ENCODE measurements at regions not wholly inside any gene's neighbourhood (a gene's known extent, or its start where the extent isn't known, plus 50 kb on each side); places are given as distances from the start of the nearest gene placed in this dataset.
A peak's percentile ranks its signal among the peaks of the same experiment; 100 is the strongest.

GRCh38 chr5:36370073-36370472 is 68.4 kb upstream of the RANBP3L start:
- no peak overlapping the region for H3K4me3 ChIP-seq (ENCODE audit: low read depth, low read length)
- TF ChIP-seq CTCF (IDR thresholded peaks at IDR 0.05; ENCODE audit: insufficient read depth, low read length, poor library complexity, severe bottlenecking), result no peak
- H3K27me3 ChIP-seq (ENCODE audit: control insufficient read depth, insufficient read depth, low read length), result no peaks in the 10 kb centered on the region
- H3K36me3 ChIP-seq (ENCODE audit: control insufficient read depth, insufficient read depth, low read length), result no peaks in the 10 kb centered on the region
- DNase-seq (ENCODE audit: low read depth), result no peak

GRCh38 chr5:36371366-36371765 is 69.7 kb upstream of the RANBP3L start:
- no peak for TF ChIP-seq CTCF (IDR thresholded peaks at IDR 0.05; ENCODE audit: insufficient read depth, low read length, poor library complexity, severe bottlenecking)
- H3K4me3 ChIP-seq (ENCODE audit: low read depth, low read length), result no peak overlapping the region
- DNase-seq (ENCODE audit: low read depth), result no peak
- no peaks in the 10 kb centered on the region for H3K27me3 ChIP-seq (ENCODE audit: control insufficient read depth, insufficient read depth, low read length)
- no peaks in the 10 kb centered on the region for H3K36me3 ChIP-seq (ENCODE audit: control insufficient read depth, insufficient read depth, low read length)

- no peak overlapping the region for H3K4me3 ChIP-seq (ENCODE audit: low read depth, low read length)
- H3K36me3 ChIP-seq (ENCODE audit: control insufficient read depth, insufficient read depth, low read length), result no peaks in the 10 kb centered on the region
- no peak for TF ChIP-seq CTCF (IDR thresholded peaks at IDR 0.05; ENCODE audit: insufficient read depth, low read length, poor library complexity, severe bottlenecking)
- no peaks in the 10 kb centered on the region for H3K27me3 ChIP-seq (ENCODE audit: control insufficient read depth, insufficient read depth, low read length)
- peak; percentile 9 for DNase-seq (ENCODE audit: low read depth)
These were observed 71.9 kb upstream of the RANBP3L start for GRCh38 chr5:36373527-36374086.

DNA sequence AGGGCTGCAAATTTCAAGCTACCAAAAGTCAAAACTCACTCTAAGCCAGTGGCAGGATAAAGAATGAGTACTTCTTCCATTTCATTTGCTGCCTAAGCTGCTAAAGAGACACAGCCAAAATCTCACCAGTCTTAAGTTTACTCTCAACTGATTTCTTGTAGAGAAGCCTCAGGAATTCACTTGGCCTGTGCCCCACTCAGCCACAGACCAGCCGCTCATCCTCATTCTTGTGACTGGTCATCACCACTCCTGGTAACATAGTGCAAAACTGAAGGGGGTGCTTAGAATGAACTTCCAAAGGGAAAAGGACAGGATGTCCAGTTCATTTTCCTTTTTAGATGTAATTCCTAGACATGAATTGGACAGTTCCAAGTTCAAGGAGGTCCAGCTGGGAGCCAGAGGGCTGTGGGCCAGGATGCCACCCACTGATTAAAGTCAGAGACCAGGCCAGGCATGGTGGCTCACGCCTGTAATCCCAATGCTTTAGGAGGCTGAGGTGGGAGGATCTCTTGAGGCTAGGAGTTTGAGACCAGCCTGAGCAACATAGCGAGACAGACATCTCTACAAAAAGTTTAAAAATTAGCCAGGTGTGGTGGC is 72.7 kb upstream of the RANBP3L start:
- no peaks in the 10 kb centered on the region for H3K36me3 ChIP-seq (ENCODE audit: control insufficient read depth, insufficient read depth, low read length)
- no peaks in the 10 kb centered on the region for H3K27me3 ChIP-seq (ENCODE audit: control insufficient read depth, insufficient read depth, low read length)
- no peak overlapping the region for H3K4me3 ChIP-seq (ENCODE audit: low read depth, low read length)
- TF ChIP-seq CTCF (IDR thresholded peaks at IDR 0.05; ENCODE audit: insufficient read depth, low read length, poor library complexity, severe bottlenecking), result no peak
- DNase-seq (ENCODE audit: low read depth), result no peak

DNA sequence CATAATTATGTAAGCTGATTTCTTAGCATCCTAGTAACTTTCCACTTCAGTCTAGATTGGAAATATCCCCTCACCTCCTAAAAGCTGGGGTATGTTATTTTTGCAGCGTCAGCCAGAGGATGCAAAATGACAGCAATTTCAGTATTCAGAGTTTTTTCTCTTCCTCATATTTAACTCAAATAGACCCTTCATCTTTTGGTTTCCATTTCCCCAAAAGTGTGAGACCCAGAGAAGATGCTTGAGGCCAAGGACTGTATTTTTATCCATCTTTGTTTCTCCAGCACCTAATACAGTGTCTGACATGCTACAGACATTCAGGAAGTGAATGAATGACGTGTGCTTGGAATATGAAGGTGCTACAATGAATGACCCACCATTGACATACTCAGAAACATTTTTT is 75.5 kb upstream of the RANBP3L start:
- no peak for TF ChIP-seq CTCF (IDR thresholded peaks at IDR 0.05; ENCODE audit: insufficient read depth, low read length, poor library complexity, severe bottlenecking)
- DNase-seq (ENCODE audit: low read depth), result no peak
- Histone ChIP-seq H3K36me3 (ENCODE audit: control insufficient read depth, insufficient read depth, low read length) (no peaks in the 10 kb centered on the region), H3K27me3 (ENCODE audit: control insufficient read depth, insufficient read depth, low read length) (no peaks in the 10 kb centered on the region), H3K4me3 (ENCODE audit: low read depth, low read length) (no peak overlapping the region)

GRCh38 chr5:36378551-36378950 is 76.8 kb upstream of the RANBP3L start:
- DNase-seq (ENCODE audit: low read depth), result no peak
- Histone ChIP-seq H3K27me3 (ENCODE audit: control insufficient read depth, insufficient read depth, low read length) (no peaks in the 10 kb centered on the region), H3K4me3 (ENCODE audit: low read depth, low read length) (no peak overlapping the region), H3K36me3 (ENCODE audit: control insufficient read depth, insufficient read depth, low read length) (no peaks in the 10 kb centered on the region)
- no peak for TF ChIP-seq CTCF (IDR thresholded peaks at IDR 0.05; ENCODE audit: insufficient read depth, low read length, poor library complexity, severe bottlenecking)

Measured in kidney epithelial cell (primary cell).